K562 (cell line): ENCODE measurements at regions not wholly inside any gene's neighbourhood (a gene's known extent, or its start where the extent isn't known, plus 50 kb on each side); places are given as distances from the start of the nearest gene placed in this dataset.

Source experiments
- AFF1 ChIP-seq, 2 experiments: fragments of 450-650 bp; IDR thresholded peaks; 2 replicates each; pipeline ENCODE4 v1.6.1; 2018; ENCODE audit warnings: mild to moderate bottlenecking in 2 of 2, low read depth in 1 of 2; ENCODE audit not compliant: partially characterized antibody in 2 of 2
- CBX2 ChIP-seq: fragments of 200-600 bp; sonication (generic); IDR thresholded peaks from one replicate; pipeline ENCODE4 v1.6.1; 2012; ENCODE audit warnings: mild to moderate bottlenecking, low read length, inconsistent platforms; ENCODE audit not compliant: insufficient read depth, poor library complexity, severe bottlenecking
- CBX3 ChIP-seq, 2 experiments: IDR thresholded peaks; 1 replicate in 1 of 2; 2 replicates in 1 of 2; pipeline ENCODE4 v1.6.1; 2012; ENCODE audit warnings: inconsistent platforms in 2 of 2, low read length in 2 of 2, borderline replicate concordance in 1 of 2, control low read depth in 1 of 2
- CXXC5 ChIP-seq: fragments of 250-450 bp; sonication (Bioruptor Pico); IDR thresholded peaks from 2 replicates; pipeline ENCODE4 v1.8.0; 2022; ENCODE audit warnings: inconsistent platforms, mild to moderate bottlenecking, moderate library complexity
- ETV1 ChIP-seq: fragments of 450-650 bp; conservative IDR thresholded peaks from 2 replicates; pipeline ENCODE4 v1.6.1; 2016; ENCODE audit warnings: missing genetic modification characterization, control low read depth, low read depth, missing compliant biosample characterization
- FOXO4 ChIP-seq: fragments of 450-650 bp; formaldehyde crosslinking; IDR thresholded peaks from 2 replicates; pipeline ENCODE4 v1.4.0; 2020; ENCODE audit warnings: mild to moderate bottlenecking, moderate library complexity
- HDAC3 ChIP-seq: fragments of 450-650 bp; IDR thresholded peaks from 2 replicates; pipeline ENCODE4 v1.6.1; 2018; ENCODE audit warnings: borderline replicate concordance, mild to moderate bottlenecking, moderate library complexity; ENCODE audit not compliant: partially characterized antibody
- MEF2D ChIP-seq: conservative IDR thresholded peaks from 2 replicates; pipeline ENCODE4 v1.6.1; 2016; ENCODE audit warnings: low read depth, missing genetic modification characterization, missing compliant biosample characterization
- MLX ChIP-seq, 2 experiments: fragments of 450-650 bp in 1 of 2; sonication (generic) in 1 of 2; formaldehyde crosslinking; conservative IDR thresholded peaks; 2 replicates each; pipeline versions ENCODE4 v1.4.0 to v1.8.1; 2020 to 2022; ENCODE audit warnings: mild to moderate bottlenecking in 1 of 2, missing genetic modification reagents in 1 of 2
- NCOA6 ChIP-seq: fragments of 450-650 bp; IDR thresholded peaks from 2 replicates; pipeline ENCODE4 v1.6.1; 2017; ENCODE audit warnings: mild to moderate bottlenecking
- PYGO2 ChIP-seq: fragments of 450-650 bp; IDR thresholded peaks from 2 replicates; pipeline ENCODE4 v1.6.1; 2016; ENCODE audit warnings: mild to moderate bottlenecking, missing genetic modification characterization, moderate library complexity, missing compliant biosample characterization
- SMAD3 ChIP-seq: fragments of 450-650 bp; formaldehyde crosslinking; conservative IDR thresholded peaks from 2 replicates; pipeline ENCODE4 v1.4.0; 2020; ENCODE audit warnings: mild to moderate bottlenecking
- SNIP1 ChIP-seq: fragments of 450-650 bp; IDR thresholded peaks from 2 replicates; pipeline ENCODE4 v1.7.1; 2017; ENCODE audit warnings: low read depth, mild to moderate bottlenecking
- ZBTB2 ChIP-seq: fragments of 450-650 bp; IDR thresholded peaks from 2 replicates; pipeline ENCODE4 v1.6.1; 2016; ENCODE audit warnings: antibody characterized with exemption
- ZNF644 ChIP-seq: fragments of 200-800 bp; sonication (Bioruptor generic); IDR thresholded peaks from 2 replicates; pipeline ENCODE4 v1.6.1; 2016; ENCODE audit warnings: low read depth, missing genetic modification characterization, missing compliant biosample characterization
- TF ChIP-seq, protein P1 (sequence below): sonication (generic); formaldehyde crosslinking; IDR thresholded peaks from 2 replicates; pipeline ENCODE4 v1.8.0; 2022; ENCODE audit warnings: mild to moderate bottlenecking, low read depth, missing genetic modification reagents
- TF ChIP-seq, protein P2 (sequence below): fragments of 450-650 bp; IDR thresholded peaks from 2 replicates; pipeline ENCODE4 v1.6.1; 2018; ENCODE audit warnings: mild to moderate bottlenecking, low read depth; ENCODE audit not compliant: partially characterized antibody

DNA sequence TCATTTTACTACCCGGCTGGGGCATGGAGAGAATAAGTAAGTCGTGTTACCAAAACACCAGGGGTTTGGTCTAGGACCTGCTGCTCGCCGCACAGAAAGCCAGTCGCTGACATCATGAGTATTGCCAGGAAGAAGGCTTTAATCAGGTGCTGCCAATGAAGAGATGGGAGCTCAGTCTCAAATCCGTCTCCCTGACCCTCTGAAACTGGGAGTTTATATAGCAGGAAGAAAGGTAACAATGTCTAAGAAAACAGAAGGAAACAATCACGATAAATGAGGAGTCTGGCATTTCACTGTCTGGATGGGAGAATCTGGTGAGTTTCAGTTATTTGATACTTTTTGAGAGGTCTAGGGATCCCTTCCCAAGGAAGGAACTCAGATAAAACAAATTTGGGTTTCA, 437.9 kb upstream of the JARID2 start (continued):
- TF ChIP-seq ZBTB2 (no peak), NCOA6 (no peak), SNIP1 (no peak), MEF2D (tag) (no peak), SMAD3 (CRISPR knock-in tag) (no peak), ETV1 (tag) (no peak), ZNF644 (tag) (no peak), CBX3 (IDR thresholded peaks at IDR 0.05; ENCODE audit: borderline replicate concordance in 1 of 2, low read length in 2 of 2) (peak in 1 of 2 experiments; percentile 82; a peak in 1 of 3 replicates), AFF1 (IDR thresholded peaks at IDR 0.05; ENCODE audit: low read depth in 1 of 2, partially characterized antibody in 2 of 2) (no peak), MLX (CRISPR knock-in tag; conservative IDR thresholded peaks at IDR 0.05) (no peak), PYGO2 (tag) (no peak), HDAC3 (no peak), FOXO4 (CRISPR knock-in tag) (no peak), CXXC5 (CRISPR knock-in tag) (no peak), CBX2 (no peak)
- TF ChIP-seq, protein P1, sequence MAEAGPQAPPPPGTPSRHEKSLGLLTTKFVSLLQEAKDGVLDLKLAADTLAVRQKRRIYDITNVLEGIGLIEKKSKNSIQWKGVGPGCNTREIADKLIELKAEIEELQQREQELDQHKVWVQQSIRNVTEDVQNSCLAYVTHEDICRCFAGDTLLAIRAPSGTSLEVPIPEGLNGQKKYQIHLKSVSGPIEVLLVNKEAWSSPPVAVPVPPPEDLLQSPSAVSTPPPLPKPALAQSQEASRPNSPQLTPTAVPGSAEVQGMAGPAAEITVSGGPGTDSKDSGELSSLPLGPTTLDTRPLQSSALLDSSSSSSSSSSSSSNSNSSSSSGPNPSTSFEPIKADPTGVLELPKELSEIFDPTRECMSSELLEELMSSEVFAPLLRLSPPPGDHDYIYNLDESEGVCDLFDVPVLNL (CRISPR knock-in tag) = no peak
- TF ChIP-seq, protein P2, sequence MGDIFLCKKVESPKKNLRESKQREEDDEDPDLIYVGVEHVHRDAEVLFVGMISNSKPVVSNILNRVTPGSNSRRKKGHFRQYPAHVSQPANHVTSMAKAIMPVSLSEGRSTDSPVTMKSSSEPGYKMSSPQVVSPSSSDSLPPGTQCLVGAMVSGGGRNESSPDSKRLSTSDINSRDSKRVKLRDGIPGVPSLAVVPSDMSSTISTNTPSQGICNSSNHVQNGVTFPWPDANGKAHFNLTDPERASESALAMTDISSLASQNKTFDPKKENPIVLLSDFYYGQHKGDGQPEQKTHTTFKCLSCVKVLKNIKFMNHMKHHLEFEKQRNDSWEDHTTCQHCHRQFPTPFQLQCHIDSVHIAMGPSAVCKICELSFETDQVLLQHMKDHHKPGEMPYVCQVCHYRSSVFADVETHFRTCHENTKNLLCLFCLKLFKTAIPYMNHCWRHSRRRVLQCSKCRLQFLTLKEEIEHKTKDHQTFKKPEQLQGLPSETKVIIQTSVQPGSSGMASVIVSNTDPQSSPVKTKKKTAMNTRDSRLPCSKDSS = peak; percentile 63
